Gastrocnemius medialis (tissue), 4 donors: ENCODE measurements at regions not wholly inside any gene's neighbourhood (a gene's known extent, or its start where the extent isn't known, plus 50 kb on each side); places are given as distances from the start of the nearest gene placed in this dataset.

Experiments used
- ATAC-seq, 2 donors: fragments of 150-250 bp; one replicate each; pipeline ENCODE4 v1.9.1; 2016
- DNase-seq, 2 donors: peaks; one replicate each; pipeline ENCODE4 v3.0.0-alpha.2; 2019
- H3K27ac ChIP-seq, 4 donors: fragments of 200-600 bp; sonication (generic); 1 replicate in 1 of 4; 2 replicates in 3 of 4; pipeline ENCODE4 v1.5.1; 2016 to 2018; ENCODE audit warnings: mild to moderate bottlenecking in 2 of 4, moderate library complexity in 1 of 4
- H3K27me3 ChIP-seq, 3 donors: fragments of 200-600 bp; sonication (generic) in 2 of 3; 1 replicate in 1 of 3; 2 replicates in 2 of 3; pipeline versions ENCODE4 v1.5.1 to v1.6.0; 2016 to 2019; ENCODE audit warnings: mild to moderate bottlenecking in 1 of 3, moderate library complexity in 1 of 3
- H3K36me3 ChIP-seq, 2 donors: fragments of 200-600 bp; sonication (generic) in 1 of 2; one replicate each; pipeline ENCODE4 v1.5.1; 2017 to 2018
- H3K4me1 ChIP-seq, 2 donors: fragments of 200-600 bp; sonication (generic) in 1 of 2; one replicate each; pipeline ENCODE4 v1.5.1; 2016 to 2017; ENCODE audit warnings: mild to moderate bottlenecking in 2 of 2
- H3K4me3 ChIP-seq, 4 donors: fragments of 200-600 bp; sonication (generic) in 3 of 4; 1 replicate in 1 of 4; 2 replicates in 3 of 4; pipeline ENCODE4 v1.5.1; 2016 to 2019; ENCODE audit warnings: mild to moderate bottlenecking in 2 of 4
- H3K9me3 ChIP-seq, 3 donors: fragments of 200-600 bp; sonication (generic) in 2 of 3; 1 replicate in 1 of 3; 2 replicates in 2 of 3; pipeline ENCODE4 v1.5.1; 2016 to 2019
- CTCF ChIP-seq, 5 experiments: fragments of 450-650 bp in 3 of 5; fragments of 200-600 bp in 2 of 5; sonication (generic) in 2 of 5; IDR thresholded peaks in 4 of 5; conservative IDR thresholded peaks in 1 of 5; 1 replicate in 4 of 5; 2 replicates in 1 of 5; pipeline ENCODE4 v1.5.1; 2016 to 2019; ENCODE audit warnings: antibody characterized with exemption in 5 of 5, mild to moderate bottlenecking in 3 of 5, moderate library complexity in 3 of 5
- POLR2A ChIP-seq, 2 donors: fragments of 450-650 bp; IDR thresholded peaks; one replicate each; pipeline ENCODE4 v1.6.1; 2017; ENCODE audit warnings: antibody characterized with exemption in 2 of 2, mild to moderate bottlenecking in 2 of 2, moderate library complexity in 2 of 2
- in situ Hi-C, 4 donors: fragments of 200-750 bp; cut with MboI; loops; one replicate each; pipeline versions ENCODE4 v1.15.0 to v1.8.0; 2017; ENCODE audit warnings: low sequenced_read_pairs in 4 of 4
- intact Hi-C: fragments of 100-400 bp; cut with DNase I; formaldehyde crosslinking; loops from one replicate; pipeline ENCODE4 v1.15.1; 2023; ENCODE audit warnings: low total_unique reads

- in situ Hi-C loops, result no loop called here
- intact Hi-C loops, result no loop called here
- peak in 1 of 2 donors; percentile 17 for DNase-seq
- H3K36me3 ChIP-seq, result no peaks in the 10 kb centered on the region
- TF ChIP-seq CTCF (IDR thresholded peaks at IDR 0.05 in 4 of 5, conservative IDR thresholded peaks at IDR 0.05 in 1 of 5) (no peak), POLR2A (IDR thresholded peaks at IDR 0.05) (no peak)
- no peaks in the 10 kb centered on the region for H3K9me3 ChIP-seq
- no peak overlapping the region for H3K4me3 ChIP-seq
- no peaks in the 10 kb centered on the region for H3K27me3 ChIP-seq
- no peaks in the 10 kb centered on the region for H3K4me1 ChIP-seq
- ATAC-seq, result no peak
- H3K27ac ChIP-seq, result no peak overlapping the region
Observed at GRCh38 chr4:137694138-137694537, 161.8 kb upstream of the PCDH18 start.

GRCh38 chr4:137693641-137694040, 161.3 kb upstream of the PCDH18 start:
- Histone ChIP-seq H3K27me3 (no peaks in the 10 kb centered on the region), H3K27ac (no peak overlapping the region), H3K36me3 (no peaks in the 10 kb centered on the region), H3K9me3 (no peaks in the 10 kb centered on the region), H3K4me3 (no peak overlapping the region), H3K4me1 (no peaks in the 10 kb centered on the region)
- in situ Hi-C loops (no loop called here), intact Hi-C loops (no loop called here)
- TF ChIP-seq CTCF (IDR thresholded peaks at IDR 0.05 in 4 of 5, conservative IDR thresholded peaks at IDR 0.05 in 1 of 5), result no peak
- no peak for TF ChIP-seq POLR2A (IDR thresholded peaks at IDR 0.05)
- ATAC-seq (no peak), DNase-seq (no peak)

GRCh38 chr4:137692205-137692604, 159.9 kb upstream of the PCDH18 start:
- intact Hi-C loops, result no loop called here
- Histone ChIP-seq H3K27me3 (no peaks in the 10 kb centered on the region), H3K36me3 (no peaks in the 10 kb centered on the region), H3K9me3 (no peaks in the 10 kb centered on the region), H3K4me1 (no peaks in the 10 kb centered on the region), H3K4me3 (no peak overlapping the region), H3K27ac (no peak overlapping the region)
- ATAC-seq (no peak), DNase-seq (no peak)
- TF ChIP-seq POLR2A (IDR thresholded peaks at IDR 0.05) (no peak), CTCF (IDR thresholded peaks at IDR 0.05 in 4 of 5, conservative IDR thresholded peaks at IDR 0.05 in 1 of 5) (no peak)
- in situ Hi-C loops, result no loop called here

GRCh38 chr4:137688651-137689050, 156.4 kb upstream of the PCDH18 start:
- Histone ChIP-seq H3K27me3 (no peaks in the 10 kb centered on the region), H3K36me3 (no peaks in the 10 kb centered on the region), H3K9me3 (no peaks in the 10 kb centered on the region), H3K27ac (no peak overlapping the region), H3K4me3 (no peak overlapping the region), H3K4me1 (no peaks in the 10 kb centered on the region)
- intact Hi-C loops (no loop called here), in situ Hi-C loops (no loop called here)
- TF ChIP-seq CTCF (IDR thresholded peaks at IDR 0.05 in 4 of 5, conservative IDR thresholded peaks at IDR 0.05 in 1 of 5) (no peak), POLR2A (IDR thresholded peaks at IDR 0.05) (no peak)
- DNase-seq (no peak), ATAC-seq (no peak)

- Histone ChIP-seq H3K36me3 (no peaks in the 10 kb centered on the region), H3K27me3 (no peaks in the 10 kb centered on the region), H3K4me3 (no peak overlapping the region), H3K4me1 (no peaks in the 10 kb centered on the region), H3K9me3 (no peaks in the 10 kb centered on the region), H3K27ac (no peak overlapping the region)
- ATAC-seq (no peak), DNase-seq (no peak)
- TF ChIP-seq POLR2A (IDR thresholded peaks at IDR 0.05) (no peak), CTCF (IDR thresholded peaks at IDR 0.05 in 4 of 5, conservative IDR thresholded peaks at IDR 0.05 in 1 of 5) (no peak)
- intact Hi-C loops (no loop called here), in situ Hi-C loops (no loop called here)
Observed at GRCh38 chr4:137685357-137685756, 153.1 kb upstream of the PCDH18 start.
